ENCODE measurements at regions not wholly inside any gene's neighbourhood (a gene's known extent, or its start where the extent isn't known, plus 50 kb on each side); places are given as distances from the start of the nearest gene placed in this dataset.

- no peak for TF ChIP-seq GTF2I (CRISPR knock-in tag; conservative IDR thresholded peaks at IDR 0.05)
- TF ChIP-seq TP53 (CRISPR knock-in tag; IDR thresholded peaks at IDR 0.05) = no peak
- no peak for TF ChIP-seq IRF1 (CRISPR knock-in tag; IDR thresholded peaks at IDR 0.05)
- TF ChIP-seq AR (CRISPR knock-in tag; IDR thresholded peaks at IDR 0.05) = no peak
- no peak for TF ChIP-seq CTCF (IDR thresholded peaks at IDR 0.05)
- no peak for TF ChIP-seq KAT7 (CRISPR knock-in tag; IDR thresholded peaks at IDR 0.05; ENCODE audit: borderline replicate concordance)
These were observed 174.3 kb upstream of the MBNL1 start for GRCh38 chr3:152094406-152094805.
